ENCODE measurements at regions not wholly inside any gene's neighbourhood (a gene's known extent, or its start where the extent isn't known, plus 50 kb on each side); places are given as distances from the start of the nearest gene placed in this dataset.

DNA sequence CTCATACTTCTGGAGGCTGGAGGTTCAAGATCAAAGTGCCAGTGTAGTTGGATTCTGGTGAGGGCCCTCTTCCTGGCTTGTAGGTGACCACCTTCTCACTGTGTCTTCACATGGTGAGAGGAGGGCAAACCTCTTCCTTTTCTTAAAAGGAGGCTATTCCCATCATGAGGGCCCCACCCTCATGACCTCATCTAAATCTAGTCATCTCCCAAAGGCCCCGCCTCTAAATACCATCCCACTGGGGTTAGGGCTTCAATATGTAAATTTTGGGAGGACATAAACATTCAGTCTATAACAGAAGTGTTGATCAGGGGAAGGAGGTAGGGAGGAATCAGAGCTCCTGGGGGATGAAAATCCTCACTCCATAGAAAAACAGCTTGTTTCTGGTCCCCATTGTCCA lies 60.8 kb upstream of the DIPK2B start:
- H4K20me1 ChIP-seq (ENCODE audit: control insufficient read depth, insufficient read depth, insufficient read length), result no peaks in the 10 kb centered on the region
- no peak overlapping the region for H4K91ac ChIP-seq (ENCODE audit: insufficient read length, low read depth, low read length)
- H2BK15ac ChIP-seq (ENCODE audit: low read depth, low read length), result no peak overlapping the region
- H3K14ac ChIP-seq (ENCODE audit: insufficient read depth, low read length), result no peak overlapping the region
- Mint-ChIP-seq H3K4me3 (no peak overlapping the region; a peak in 1 of 5 replicates), H3K27me3 (ENCODE audit: low read depth) (no peaks in the 10 kb centered on the region; the same call in 1 of the 2 replicates), H3K4me1 (peaks cover 8% of the 10 kb centered on the region in 2 experiments), H3K27ac (no peak overlapping the region; a peak in 1 of 7 replicates), H3K36me3 (ENCODE audit: insufficient read depth in 1 of 3, low read depth in 3 of 3) (peaks cover 0 to 9% (median 0%) of the 10 kb centered on the region in 3 experiments; a peak in 2 of 7 replicates), H3K9me3 (peaks cover 72 to 87% of the 10 kb centered on the region in 2 experiments)
- no peak overlapping the region for H3K18ac ChIP-seq (ENCODE audit: insufficient read length, low read depth, low read length)
- no peak overlapping the region for H2BK120ac ChIP-seq (ENCODE audit: low read depth, low read length, poor library complexity, severe bottlenecking)
- H2BK5ac ChIP-seq (ENCODE audit: insufficient read length, low read length), result no peak overlapping the region
- no peak overlapping the region for H3K56ac ChIP-seq (ENCODE audit: insufficient read length, low read depth, low read length)
- no peak for TF ChIP-seq CTCF (conservative IDR thresholded peaks at IDR 0.05)
- no CpG with 5 or more reads among the region's 1 CpG for WGBS (ENCODE audit: extremely low coverage, insufficient read length, low lambda C conversion rate)
- H3K79me1 ChIP-seq (ENCODE audit: insufficient read depth, low read depth, low read length, poor library complexity, severe bottlenecking), result no peaks in the 10 kb centered on the region
- H3K9ac ChIP-seq (ENCODE audit: extremely low read depth, insufficient read length, low read length), result no peak overlapping the region
- no peak overlapping the region for H2BK12ac ChIP-seq (ENCODE audit: insufficient read length, low read depth, low read length)
- no peak overlapping the region for H3K4me2 ChIP-seq (ENCODE audit: insufficient read depth, insufficient read length, low read length)
- H3K23ac ChIP-seq (ENCODE audit: insufficient read length, low read depth, low read length), result no peak overlapping the region
- no peaks in the 10 kb centered on the region for H3K79me2 ChIP-seq (ENCODE audit: insufficient read depth, low read length)
- no peak overlapping the region for H3K4ac ChIP-seq (ENCODE audit: low read depth, low read length)
- no peak overlapping the region for H3K27ac ChIP-seq (ENCODE audit: insufficient read length, low read depth, low read length)
- no peak overlapping the region for H2AK5ac ChIP-seq (ENCODE audit: insufficient read length, low read length)
- H4K8ac ChIP-seq (replicated peaks; ENCODE audit: insufficient read length, low read depth, low read length), result no peak overlapping the region
- H3K27me3 ChIP-seq (ENCODE audit: insufficient read depth, low read length), result no peaks in the 10 kb centered on the region
- H3T11ph ChIP-seq (ENCODE audit: low read length), result no peak overlapping the region
- H3K9me3 ChIP-seq (ENCODE audit: control insufficient read depth, low read depth, low read length), result peaks cover 51% of the 10 kb centered on the region
- DNase-seq, result no peak
- H2BK20ac ChIP-seq (ENCODE audit: low read depth, low read length, poor library complexity, severe bottlenecking), result no peak overlapping the region
- no peaks in the 10 kb centered on the region for H3K23me2 ChIP-seq (ENCODE audit: insufficient read length, low read depth, low read length, poor library complexity, severe bottlenecking)
- no peak overlapping the region for H2AFZ ChIP-seq (ENCODE audit: low read length)
- H4K5ac ChIP-seq (ENCODE audit: insufficient read length, low read depth, low read length), result no peak overlapping the region
- H3K4me1 ChIP-seq (ENCODE audit: insufficient read depth, low read length), result no peaks in the 10 kb centered on the region; the same call in 1 of the 2 replicates
